ENCODE measurements at regions not wholly inside any gene's neighbourhood (a gene's known extent, or its start where the extent isn't known, plus 50 kb on each side); places are given as distances from the start of the nearest gene placed in this dataset.

DNA sequence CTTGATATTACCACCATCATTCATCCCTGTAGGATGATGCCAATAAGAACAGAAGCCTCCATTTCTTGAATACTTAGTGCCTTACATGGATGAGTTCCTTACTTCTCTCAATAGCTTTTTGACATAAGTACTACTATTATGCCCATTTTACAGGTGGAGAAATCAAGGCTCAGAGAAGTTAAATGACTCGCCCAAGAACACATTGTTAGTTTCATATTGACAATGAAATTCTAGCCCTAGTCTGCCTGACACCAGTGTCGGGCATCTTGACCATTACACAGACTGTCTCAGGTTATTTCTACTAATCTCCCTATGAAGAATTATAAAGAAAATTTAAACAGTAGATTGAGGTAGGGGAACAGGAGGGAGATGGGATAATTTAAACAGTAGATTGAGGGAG, 52.5 kb upstream of the ARL8B start:
- Mint-ChIP-seq H3K9me3 (no peaks in the 10 kb centered on the region), H3K27ac (no peak overlapping the region), H3K36me3 (ENCODE audit: insufficient read depth in 1 of 3, low read depth in 3 of 3) (no peaks in the 10 kb centered on the region), H3K4me1 (no peaks in the 10 kb centered on the region), H3K4me3 (no peak overlapping the region), H3K27me3 (ENCODE audit: low read depth) (peaks cover 5% of the 10 kb centered on the region)
- Histone ChIP-seq H3K27ac (ENCODE audit: insufficient read length, low read depth, low read length) (no peak overlapping the region), H2BK120ac (ENCODE audit: low read depth, low read length, poor library complexity, severe bottlenecking) (no peak overlapping the region), H2AK5ac (ENCODE audit: insufficient read length, low read length) (no peak overlapping the region), H3K79me2 (ENCODE audit: insufficient read depth, low read length) (no peaks in the 10 kb centered on the region), H2AFZ (ENCODE audit: low read length) (no peak overlapping the region), H2BK5ac (ENCODE audit: insufficient read length, low read length) (no peak overlapping the region), H3K14ac (ENCODE audit: insufficient read depth, low read length) (no peak overlapping the region), H3K9me3 (ENCODE audit: control insufficient read depth, low read depth, low read length) (no peaks in the 10 kb centered on the region), H3K23ac (ENCODE audit: insufficient read length, low read depth, low read length) (no peak overlapping the region), H3T11ph (ENCODE audit: low read length) (no peak overlapping the region), H3K4me2 (ENCODE audit: insufficient read depth, insufficient read length, low read length) (no peak overlapping the region), H3K4ac (ENCODE audit: low read depth, low read length) (no peak overlapping the region), H3K9ac (ENCODE audit: extremely low read depth, insufficient read length, low read length) (no peak overlapping the region), H3K27me3 (ENCODE audit: insufficient read depth, low read length) (no peaks in the 10 kb centered on the region), H3K4me1 (ENCODE audit: insufficient read depth, low read length) (no peaks in the 10 kb centered on the region), H4K5ac (ENCODE audit: insufficient read length, low read depth, low read length) (no peak overlapping the region), H2BK12ac (ENCODE audit: insufficient read length, low read depth, low read length) (no peak overlapping the region), H2BK15ac (ENCODE audit: low read depth, low read length) (no peak overlapping the region), H4K20me1 (ENCODE audit: control insufficient read depth, insufficient read depth, insufficient read length) (no peaks in the 10 kb centered on the region), H3K18ac (ENCODE audit: insufficient read length, low read depth, low read length) (no peak overlapping the region), H3K79me1 (ENCODE audit: insufficient read depth, low read depth, low read length, poor library complexity, severe bottlenecking) (no peaks in the 10 kb centered on the region), H3K56ac (ENCODE audit: insufficient read length, low read depth, low read length) (no peak overlapping the region), H3K23me2 (ENCODE audit: insufficient read length, low read depth, low read length, poor library complexity, severe bottlenecking) (no peaks in the 10 kb centered on the region), H2BK20ac (ENCODE audit: low read depth, low read length, poor library complexity, severe bottlenecking) (no peak overlapping the region), H4K8ac (replicated peaks; ENCODE audit: insufficient read length, low read depth, low read length) (no peak overlapping the region), H4K91ac (ENCODE audit: insufficient read length, low read depth, low read length) (no peak overlapping the region)
- DNase-seq: no peak
- no CpG with 5 or more reads among the region's 2 CpGs for WGBS (ENCODE audit: extremely low coverage, insufficient read length, low lambda C conversion rate)
- TF ChIP-seq, protein P1, sequence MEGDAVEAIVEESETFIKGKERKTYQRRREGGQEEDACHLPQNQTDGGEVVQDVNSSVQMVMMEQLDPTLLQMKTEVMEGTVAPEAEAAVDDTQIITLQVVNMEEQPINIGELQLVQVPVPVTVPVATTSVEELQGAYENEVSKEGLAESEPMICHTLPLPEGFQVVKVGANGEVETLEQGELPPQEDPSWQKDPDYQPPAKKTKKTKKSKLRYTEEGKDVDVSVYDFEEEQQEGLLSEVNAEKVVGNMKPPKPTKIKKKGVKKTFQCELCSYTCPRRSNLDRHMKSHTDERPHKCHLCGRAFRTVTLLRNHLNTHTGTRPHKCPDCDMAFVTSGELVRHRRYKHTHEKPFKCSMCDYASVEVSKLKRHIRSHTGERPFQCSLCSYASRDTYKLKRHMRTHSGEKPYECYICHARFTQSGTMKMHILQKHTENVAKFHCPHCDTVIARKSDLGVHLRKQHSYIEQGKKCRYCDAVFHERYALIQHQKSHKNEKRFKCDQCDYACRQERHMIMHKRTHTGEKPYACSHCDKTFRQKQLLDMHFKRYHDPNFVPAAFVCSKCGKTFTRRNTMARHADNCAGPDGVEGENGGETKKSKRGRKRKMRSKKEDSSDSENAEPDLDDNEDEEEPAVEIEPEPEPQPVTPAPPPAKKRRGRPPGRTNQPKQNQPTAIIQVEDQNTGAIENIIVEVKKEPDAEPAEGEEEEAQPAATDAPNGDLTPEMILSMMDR (conservative IDR thresholded peaks at IDR 0.05): no peak
